ENCODE measurements at regions not wholly inside any gene's neighbourhood (a gene's known extent, or its start where the extent isn't known, plus 50 kb on each side); places are given as distances from the start of the nearest gene placed in this dataset.

DNA sequence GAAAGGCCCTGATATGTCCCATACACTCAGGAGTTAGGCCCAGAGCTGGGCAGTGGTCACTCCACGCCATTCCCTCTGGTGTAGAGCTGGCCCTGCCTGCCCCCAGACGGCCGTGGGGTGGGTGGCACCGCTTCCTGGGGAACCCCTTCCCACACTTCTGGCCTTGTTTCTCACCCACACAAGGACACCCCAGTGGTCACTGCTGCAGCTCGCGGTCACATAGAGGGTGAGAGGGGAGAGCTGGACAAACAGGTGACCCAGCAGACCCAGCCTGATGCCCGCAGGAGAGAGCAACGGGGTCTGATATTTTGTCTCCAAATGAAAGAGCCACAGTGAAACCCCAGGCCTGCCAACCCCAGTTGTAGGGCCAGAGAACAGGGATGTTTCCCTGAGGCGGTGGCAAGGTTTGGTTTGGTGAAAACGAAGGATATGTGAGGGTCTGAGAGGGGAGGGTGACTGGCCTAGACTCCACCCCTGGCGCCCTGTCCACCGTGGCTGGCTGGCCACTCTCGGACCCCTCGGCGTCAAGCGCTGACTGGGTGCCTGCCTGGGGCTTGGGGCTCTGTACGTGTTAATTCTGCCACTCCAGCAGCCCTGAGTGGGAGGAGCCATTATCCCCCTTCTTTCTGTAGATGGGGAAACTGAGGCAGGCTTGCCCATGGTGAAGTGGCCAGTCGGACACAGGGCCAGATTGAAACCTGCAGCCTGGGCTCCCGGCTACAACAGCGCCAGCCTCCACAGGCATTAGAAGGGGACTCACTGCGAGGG is 71.0 kb upstream of the PPARA start:
- DNase-seq, result no peak

DNA sequence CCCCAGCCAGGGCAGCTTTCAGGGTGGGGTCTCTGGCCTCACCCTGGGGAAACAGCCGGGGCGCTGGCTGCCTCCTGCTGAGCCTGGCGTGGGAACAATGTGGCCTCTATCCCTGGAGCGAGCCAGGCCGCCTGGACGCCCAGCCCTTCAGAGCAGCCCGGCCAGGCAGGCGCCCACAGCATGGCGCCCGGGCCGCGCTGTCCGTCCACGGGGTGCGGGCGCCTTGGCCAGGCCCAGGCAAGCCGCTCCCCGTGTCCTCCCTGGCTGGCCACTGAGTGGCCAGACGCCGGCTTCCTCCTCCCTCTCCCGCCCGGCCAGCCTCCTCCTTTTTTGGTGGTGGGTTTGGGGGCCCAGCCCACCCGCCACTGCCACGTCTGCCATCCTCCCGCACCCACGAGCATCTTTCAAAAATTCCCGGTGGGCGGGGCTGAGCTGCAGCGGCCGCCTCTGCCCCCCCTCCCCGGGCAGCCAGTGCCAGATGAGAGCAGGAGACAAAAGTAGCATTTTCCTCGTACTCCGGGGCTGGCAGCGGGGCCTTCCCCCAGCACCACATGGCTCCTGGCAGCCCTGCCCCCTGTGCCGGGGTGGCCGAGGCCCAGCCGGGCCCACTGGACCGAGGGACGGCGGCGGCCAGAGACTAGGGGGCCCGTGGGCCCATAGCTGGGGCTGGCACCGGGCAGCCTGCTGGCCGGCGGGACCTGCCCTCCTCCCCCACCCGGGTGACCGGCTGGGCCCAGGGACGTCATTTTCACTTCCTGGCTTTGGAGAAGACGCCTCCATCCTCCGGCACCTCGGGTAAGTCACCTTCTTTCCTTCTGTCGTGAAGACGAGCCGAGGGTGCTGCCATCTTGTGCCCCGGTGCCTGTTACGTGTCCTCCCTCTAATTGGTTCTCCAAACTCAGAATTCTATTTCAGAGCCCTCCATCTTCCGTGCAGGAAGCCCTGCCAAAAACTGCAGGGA is 70.2 kb upstream of the PPARA start:
- DNase-seq, result no peak

DNA sequence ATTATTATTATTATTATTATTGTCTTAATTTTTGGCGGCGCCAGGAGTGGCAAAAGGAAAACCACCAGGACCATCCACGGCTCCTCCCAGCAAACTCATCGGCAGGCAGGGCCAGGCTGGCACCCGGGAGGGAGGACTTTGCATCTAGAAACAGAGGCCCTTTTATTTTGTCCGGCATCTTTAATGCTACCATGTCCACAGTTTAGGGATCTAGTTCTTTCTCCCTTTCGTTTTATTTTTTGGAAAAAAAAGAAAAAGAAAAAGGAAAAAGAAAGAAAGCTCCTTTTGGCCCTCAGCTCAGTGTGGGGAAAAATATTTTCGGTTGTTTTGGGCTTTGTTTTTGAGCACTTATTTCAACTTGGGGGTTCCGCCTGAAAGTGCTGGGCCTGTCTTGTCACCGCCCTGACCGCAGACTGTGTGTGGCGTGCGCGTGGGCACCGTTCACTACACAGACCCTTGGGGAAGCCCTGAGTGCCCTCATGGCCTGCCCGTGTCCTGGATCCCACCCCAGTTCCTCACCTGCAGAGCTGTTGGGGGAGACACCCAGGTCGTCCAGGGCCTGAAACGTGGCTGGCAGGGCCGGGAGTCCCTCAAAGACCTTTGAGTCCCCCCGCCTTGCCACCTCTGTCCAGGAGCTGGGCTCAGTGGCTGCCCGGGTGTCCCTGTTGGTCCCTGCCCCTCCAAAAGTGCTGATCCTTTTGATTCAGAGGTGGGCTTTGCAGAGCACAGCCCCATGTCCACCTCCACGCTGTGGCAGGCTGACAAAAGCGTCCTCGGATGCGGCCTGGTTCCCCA is 69.1 kb upstream of the PPARA start:
- no peak for DNase-seq

DNA sequence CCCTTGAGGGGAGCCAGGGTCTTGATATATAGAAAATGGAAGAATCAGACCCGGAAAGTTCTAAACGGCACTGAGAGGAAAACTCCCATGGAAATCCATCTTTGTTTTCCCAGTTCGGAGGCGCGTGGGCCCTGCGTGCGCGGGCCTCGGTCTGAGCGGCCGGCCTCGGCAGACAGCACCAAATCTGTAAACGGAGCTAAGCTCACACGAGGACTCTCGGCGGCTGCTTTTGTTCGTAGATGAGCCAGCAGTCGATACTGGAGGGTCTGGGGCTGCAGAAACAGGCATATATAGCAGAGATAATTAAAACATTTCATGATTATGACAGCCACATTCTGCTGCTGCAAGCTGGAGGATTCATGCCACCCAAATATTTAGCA is 68.5 kb upstream of the PPARA start:
- no peak for DNase-seq

DNA sequence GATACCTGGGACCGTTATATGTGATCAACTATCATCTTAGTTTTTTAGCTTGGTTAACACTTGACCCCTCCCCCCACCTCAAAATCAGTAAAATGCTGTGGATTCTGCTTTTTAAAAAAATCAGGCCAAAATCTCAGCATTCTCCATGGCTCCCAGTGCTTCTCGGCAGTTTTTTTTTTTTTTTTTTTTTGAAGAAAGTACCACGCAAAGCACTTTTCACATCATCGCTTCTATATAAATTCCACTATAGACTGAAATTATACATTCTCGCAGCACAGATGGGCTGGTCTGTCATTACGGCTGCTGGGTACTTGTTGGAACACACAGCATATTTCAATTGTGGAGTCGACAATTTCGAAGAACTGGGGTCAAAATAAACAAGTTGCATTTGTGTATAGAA is 67.7 kb upstream of the PPARA start:
- DNase-seq, result no peak

DNA sequence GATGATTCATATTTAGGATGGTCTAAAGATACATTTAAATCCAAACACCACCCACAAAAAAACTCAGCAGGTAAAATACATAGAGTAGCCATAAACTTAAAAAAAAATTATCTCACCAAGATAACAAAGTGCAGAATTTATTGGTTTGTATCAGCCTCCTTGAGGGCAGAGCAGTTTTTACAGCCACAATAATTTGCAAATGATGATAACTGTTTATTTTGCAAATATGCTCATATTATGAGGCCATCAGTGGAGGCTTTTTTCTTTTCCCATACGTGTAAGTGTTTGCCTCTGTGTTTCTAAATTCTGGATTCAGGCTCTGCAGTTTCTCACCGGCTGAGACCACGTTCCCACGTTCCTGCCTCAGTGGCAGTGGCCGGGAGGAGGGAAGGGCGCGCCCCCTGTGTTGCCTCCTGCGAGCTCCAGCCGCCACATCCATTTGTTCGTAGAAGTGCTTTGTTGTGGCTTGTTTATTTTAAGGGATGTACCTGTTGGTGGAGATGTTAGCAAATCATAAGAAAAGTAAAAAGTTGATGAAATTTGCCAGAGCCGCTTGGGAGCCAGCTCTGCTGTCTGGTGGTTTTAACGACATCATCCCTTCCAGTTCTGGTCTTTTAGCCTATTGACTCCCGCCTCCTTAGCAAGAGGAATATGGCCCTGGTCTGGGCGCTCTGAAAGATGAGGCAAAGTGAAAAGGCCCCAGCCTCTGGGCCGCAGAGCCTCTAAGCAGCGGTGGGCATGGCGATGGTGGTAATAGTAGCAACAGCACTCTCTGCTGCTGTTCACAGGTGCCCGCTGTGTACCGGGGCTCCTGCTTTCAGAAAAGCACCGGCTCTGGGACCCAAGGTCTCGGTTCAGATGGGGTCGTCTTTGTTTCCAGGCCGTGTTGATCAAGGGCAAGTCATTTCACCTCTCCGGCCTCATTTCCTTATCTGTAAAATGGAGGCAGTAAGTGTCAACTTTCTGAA is 66.7 kb upstream of the PPARA start:
- no peak for DNase-seq

DNA sequence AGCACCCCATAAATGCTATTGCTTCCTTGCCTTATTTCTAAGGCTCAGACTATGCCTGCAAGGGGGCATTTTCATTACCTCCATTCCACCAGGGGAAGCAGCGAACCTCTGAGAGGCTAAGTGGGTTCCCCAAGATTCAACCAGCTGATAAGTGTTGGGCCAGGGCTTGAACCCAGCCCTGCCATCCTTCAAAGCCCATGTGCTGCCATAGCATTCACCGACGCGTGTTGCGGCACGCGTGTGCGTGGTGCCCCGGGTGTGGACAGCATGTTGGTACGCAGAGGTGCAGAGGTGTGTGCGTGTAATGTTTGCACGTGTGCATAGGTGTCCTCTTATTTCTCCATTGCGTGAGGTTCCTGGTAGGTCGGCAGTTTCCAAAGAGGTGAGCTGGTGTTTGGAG is 66.0 kb upstream of the PPARA start:
- DNase-seq, result no peak

DNA sequence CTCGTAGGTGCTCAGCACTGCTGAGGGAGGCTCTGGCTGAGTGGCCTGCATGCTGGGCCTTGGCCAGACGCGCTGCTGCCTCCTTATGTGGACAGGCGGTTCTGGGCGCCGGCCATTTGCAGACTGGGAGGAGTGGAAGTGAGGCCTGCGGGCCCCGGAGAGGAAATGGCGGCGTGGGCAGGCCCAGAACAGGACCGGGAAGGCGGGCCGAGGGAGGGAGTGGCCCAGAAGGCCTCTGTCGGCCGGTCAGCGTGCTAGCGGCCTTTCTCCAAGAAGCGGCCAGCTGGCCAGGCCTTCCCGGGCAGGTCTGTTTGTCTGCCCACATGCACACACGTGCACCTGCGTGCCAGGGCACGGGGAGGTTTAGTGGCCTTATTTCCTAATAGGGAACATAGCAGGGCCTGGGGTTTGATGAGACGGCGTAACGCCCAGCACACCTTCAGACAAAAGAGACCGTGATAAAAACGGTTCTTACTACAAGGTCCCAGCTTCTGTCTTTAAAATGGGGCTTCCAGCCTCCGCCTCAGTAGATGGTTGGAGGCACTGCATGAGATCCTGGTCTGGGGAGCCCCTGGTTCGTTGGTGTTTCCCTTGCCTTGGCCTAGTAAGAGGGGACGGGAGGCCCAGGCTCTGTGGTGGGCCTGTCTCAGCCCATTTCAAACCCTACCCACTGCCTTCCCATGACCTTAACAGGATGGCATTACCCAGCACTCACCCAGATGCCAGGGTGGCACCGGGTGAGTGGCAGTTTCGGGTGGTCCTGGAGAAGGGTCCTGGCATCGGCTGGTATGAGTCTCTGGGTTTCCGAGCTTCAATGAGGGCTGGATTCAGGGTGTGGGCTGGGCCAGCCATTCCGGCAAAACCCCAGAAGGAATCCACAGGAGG is 65.1 kb upstream of the PPARA start:
- no peak for DNase-seq

DNA sequence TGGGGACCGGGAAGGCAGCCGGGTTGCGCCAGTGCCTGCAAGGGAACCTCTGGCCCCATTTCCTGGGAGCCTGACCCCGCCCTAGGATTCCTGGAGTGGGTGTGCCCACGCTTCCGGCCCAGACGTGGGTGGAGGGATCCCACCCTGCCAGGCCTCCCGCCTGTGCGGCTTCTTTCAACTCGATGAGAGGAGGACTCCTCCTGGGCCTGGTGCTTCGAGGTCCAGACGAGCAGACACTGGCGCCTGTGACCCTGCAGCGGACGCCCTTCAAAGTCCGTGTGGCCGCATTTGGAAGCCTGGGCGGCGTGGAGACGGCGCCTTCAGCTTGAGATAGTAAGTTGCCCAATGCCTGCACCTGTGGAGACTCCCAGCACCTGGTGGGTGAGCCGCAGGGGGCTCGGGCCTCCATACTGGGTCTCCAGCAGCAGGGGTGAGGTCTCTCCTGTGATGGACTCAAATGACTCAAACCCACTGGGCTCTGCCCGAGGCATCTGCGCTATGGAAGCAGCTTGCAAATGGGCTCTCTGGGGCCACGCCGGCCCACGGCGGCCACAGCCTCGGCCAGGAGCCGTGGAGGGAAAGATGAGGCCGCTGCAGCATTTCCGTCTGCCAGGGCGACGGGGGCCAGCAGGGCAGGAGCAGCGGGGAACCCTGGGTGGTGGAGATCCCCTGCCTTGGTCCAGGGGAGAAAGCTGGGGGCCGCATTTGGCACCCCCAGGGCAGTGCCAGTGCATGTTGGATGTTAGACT is 64.3 kb upstream of the PPARA start:
- DNase-seq, result no peak

DNA sequence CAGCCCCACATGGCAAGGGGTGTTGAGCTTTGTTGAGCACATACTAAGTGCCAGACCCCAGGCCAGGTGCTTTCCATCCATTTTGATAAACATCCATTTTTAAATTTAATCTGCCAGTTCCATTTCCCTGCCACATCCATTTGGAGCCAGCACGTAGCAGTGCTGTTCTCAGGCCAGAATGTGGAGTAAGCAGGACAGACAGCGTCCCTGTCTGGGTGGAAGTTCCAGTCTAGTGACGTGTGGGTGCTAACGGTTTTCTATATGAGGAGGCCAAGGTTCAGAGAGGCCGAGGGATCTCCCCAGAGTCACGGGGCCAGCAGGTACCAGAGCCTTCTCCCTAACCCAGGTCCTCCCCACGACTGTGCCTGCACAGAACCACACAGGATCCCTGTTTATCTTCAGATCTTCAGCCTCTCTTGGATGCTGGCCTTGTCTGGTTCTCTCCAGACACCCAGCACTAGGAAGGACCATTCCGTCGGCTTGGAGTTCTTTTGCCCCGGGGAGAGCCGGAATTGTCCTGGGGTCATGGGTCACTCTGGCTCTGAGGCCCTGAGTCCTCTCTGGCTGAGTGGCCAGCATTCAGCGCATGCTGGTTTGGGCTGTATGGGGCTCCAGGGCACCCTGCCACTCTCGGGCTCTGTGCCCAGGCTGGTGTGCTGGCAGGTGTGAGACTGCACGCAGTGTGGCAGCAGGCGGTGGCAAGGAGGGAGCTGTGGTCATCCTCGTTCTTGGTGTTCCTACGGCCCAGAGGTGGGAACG is 63.6 kb upstream of the PPARA start:
- DNase-seq, result no peak

DNA sequence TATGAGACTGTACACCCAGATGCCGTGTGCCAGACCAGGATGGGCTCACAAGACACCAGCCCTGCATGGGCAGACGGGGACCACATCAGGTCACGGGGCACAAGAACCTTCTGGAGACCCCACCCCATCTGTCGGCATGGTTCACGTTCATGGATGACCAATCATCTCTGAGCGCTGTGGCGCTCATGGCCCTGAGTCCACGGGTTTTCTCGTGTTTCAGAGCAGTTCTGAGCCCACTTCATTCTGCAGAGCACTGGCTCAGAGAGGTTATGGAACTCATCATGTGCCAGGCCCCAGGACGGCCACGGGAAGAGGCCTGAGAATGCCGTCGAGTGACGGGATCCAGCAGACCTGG is 63.0 kb upstream of the PPARA start:
- no peak for DNase-seq

DNA sequence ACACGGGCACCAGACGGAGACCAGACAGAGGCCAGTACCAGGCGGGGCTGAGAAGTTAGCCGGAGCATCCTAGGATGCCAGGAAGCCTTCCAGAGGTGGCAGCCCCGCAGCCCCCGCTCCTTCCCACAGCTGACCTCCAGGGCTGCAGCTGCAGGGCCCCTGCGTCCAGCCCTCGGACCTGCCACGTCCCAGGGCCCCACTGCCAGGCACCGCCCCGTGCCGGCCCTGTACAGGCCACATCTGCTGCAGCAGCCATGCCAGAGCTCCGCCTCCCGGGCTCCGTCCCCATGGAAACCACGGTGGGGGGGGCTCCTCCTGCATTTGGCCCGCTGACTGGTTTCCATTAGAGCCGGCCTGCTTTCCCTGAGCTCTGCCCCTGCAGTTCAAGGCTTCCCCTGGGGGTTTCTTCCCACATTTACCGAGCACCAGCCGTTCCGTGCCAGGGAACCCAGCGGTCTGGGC is 62.5 kb upstream of the PPARA start:
- DNase-seq, result peak; percentile 77

DNA sequence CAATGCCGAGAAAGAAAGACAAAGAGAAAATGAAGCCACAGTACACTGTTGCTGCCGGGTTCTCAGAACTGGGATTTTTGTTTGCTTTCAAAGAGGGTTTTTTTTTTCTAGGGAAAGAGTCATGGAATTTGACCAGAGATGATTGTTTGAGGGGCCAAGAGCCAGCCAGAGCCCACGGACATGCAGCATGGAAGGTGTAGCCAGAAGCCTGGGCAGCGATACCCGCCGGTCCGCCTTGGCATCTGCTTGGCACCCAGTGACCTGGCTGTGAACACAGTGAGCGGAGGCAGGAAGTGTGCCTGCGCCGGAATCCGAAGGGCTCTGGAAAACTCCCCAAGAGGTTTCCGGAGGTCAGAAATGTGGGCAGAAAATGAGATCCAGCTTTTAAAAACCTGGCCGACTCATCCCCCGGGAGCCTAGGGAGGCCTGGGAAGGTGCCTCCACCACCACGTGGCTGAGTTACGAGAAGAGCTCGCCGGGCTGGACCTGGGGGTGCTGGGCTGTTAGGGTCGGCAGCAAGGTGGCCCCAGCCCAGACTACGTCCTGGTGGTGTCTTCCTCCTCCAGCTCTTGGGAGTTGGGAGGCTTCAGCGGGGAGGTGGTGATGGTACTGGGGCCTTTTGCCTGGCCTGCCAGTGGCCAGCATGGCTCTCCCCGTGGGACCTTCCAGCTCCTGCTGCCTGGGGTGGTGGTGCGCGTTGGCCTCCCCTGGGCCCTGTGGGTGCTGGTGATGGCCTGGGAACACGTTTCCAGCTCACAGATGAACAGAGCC is 61.6 kb upstream of the PPARA start:
- DNase-seq, result no peak

DNA sequence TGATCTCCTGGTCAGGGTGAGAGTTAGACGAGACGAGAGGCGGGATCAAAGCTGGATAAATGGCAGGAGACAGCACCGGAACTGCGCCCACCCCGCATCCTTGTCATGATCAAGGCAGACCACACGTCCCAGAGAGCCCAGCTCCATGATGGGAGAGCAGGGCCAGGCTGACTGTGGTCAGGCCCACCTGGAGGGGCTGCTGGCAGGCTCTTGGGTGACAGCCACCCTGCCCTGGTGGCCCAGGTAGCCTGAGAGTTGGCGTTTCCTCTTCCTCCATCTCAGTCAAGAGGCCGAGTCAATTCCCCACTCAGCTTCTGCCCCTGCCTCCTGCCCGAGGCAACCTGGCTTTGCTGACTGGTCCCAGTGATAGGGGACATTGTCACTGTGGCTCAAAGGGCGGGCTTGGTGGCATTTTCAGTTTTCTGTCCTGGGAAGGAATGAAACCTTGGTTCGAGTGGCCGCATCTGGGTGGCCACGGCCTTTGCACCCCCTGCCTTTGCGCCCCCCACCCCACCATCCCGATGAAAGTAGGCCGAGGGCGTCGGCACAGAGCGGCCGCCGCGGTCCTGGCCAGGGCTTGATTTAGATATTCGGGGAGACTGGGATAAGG is 60.8 kb upstream of the PPARA start:
- no peak for DNase-seq

DNA sequence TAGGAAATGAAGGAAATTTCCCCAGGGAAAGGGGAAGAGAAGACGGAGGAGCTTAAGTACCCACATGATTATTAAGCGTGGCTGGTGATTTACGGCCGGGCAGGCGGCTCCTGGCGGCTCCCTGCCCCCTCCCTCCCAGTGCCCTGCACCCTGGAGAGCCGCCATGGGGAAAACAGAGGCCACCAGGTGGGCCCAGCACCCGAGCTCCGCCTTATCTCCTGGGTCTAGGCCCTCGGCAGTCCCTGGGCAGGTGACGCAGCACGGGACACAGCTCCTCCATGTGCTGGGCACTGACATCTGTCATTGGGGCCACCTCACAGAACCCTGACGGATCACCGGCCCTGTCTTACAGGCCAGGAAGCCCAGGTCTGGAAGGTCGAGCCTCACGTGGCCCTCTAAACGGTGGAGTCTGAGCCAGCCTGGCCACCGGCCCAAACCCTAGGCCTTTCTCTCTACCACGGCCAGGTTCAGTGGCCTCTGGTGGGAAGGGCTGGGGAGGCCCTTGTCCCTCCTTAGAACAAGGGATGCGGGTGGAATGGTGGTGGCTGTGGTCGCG is 60.2 kb upstream of the PPARA start:
- no peak for DNase-seq

DNA sequence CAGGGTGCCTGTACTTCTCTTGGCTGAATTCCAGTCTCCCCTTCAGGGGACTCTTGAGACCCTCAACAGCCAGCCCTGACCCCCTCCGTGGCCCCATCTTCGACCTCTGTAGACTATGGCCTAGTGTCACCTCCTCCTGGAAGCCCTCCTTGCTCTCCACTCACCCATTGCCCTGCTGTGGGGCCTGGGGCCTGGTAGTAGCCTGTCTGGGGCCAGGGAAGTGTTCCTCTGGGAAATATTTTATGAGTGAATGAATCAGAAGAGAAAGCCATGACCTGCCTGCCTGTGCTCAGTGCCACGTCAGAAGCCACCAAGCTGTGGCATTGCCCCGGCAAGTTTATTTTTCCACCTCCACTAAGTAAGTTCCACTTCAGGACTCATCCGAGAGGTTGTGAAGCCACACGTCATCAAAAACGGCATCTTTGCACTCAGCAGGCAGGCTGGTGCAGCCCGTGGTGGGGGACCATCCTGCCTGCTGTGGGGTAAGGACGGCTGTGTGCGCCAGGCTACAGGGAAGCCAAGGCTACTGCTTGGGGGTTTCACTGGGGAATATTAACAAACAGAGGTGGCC is 59.6 kb upstream of the PPARA start:
- DNase-seq, result no peak

DNA sequence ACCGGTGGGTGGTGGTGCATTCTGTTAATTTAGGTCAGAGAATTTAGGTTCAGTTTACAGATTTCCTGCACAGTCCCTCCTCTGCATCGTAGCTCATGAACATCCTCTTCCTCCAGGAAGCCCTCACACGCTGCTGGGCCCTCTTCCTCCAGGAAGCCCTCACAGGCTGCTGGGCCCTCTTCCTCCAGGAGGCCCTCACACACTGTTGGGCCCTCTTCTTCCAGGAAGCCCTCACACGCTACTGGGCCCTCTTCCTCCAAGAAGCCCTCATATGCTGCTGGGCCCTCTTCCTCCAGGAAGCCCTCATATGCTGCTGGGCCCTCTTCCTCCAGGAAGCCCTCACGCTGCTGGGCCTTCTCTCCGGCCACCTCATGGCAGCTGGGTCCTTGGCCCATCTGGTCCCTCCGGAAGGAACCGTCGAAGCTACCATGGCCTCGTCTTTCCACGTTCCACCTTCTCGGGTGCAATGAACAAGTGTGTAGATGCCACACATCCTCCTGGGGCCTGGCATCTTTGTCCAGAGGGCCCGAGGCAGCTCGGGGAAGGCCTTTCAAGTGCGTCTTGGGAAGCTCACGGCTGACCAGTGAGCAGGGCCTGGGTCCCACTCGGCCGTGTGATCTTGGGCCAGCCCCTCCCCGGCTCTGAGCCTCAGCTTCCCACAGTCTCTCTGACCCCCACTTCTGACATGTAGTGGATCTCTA is 58.9 kb upstream of the PPARA start:
- no peak for DNase-seq
